A673 (cell line): ENCODE measurements at regions not wholly inside any gene's neighbourhood (a gene's known extent, or its start where the extent isn't known, plus 50 kb on each side); places are given as distances from the start of the nearest gene placed in this dataset.
A peak's percentile ranks its signal among the peaks of the same experiment; 100 is the strongest.

Experiments used
- BruUV-seq: library from RNA; stranded (reverse); fragments of 400-500 nt; replicated peaks from 2 replicates; lab custom pipeline; 2021; lab: Mats Ljungman, UMichigan
- CTCF ChIA-PET: fragments of 300-600 bp; sonication (Branson Sonifier 250); formaldehyde crosslinking; loops from one replicate; lab custom pipeline; 2022; ENCODE audit warnings: antibody characterized with exemption; lab: Charles Lee
- POLR2A ChIA-PET: fragments of 300-600 bp; sonication (Branson Sonifier 250); formaldehyde crosslinking; loops from one replicate; lab custom pipeline; 2022; ENCODE audit warnings: antibody characterized with exemption; ENCODE audit not compliant: low non-redundant PET; lab: Charles Lee
- DNase-seq: peaks from one replicate; pipeline ENCODE4 v3.0.0-alpha.2; 2015; ENCODE audit warnings: low spot score
- H3K27ac ChIP-seq: fragments of 200-600 bp; sonication (generic); 2 replicates; pipeline ENCODE4 v1.5.1; 2016; ENCODE audit warnings: mixed run types, low read depth, mild to moderate bottlenecking, mixed read lengths, antibody characterized with exemption, low read length; ENCODE audit not compliant: poor library complexity, severe bottlenecking
- H3K27me3 ChIP-seq: fragments of 200-600 bp; sonication (generic); replicated peaks from 2 replicates; pipeline ENCODE4 v1.6.1; 2017; ENCODE audit warnings: mixed run types, low read depth, mild to moderate bottlenecking, mixed read lengths, antibody characterized with exemption, low read length; ENCODE audit not compliant: insufficient read depth, poor library complexity
- H3K36me3 ChIP-seq: fragments of 200-600 bp; sonication (generic); 2 replicates; pipeline ENCODE4 v1.6.1; 2016; ENCODE audit warnings: mixed run types, mild to moderate bottlenecking, mixed read lengths, antibody characterized with exemption, low read length; ENCODE audit not compliant: insufficient read depth, poor library complexity, severe bottlenecking
- H3K4me1 ChIP-seq: fragments of 200-600 bp; sonication (generic); 2 replicates; pipeline ENCODE4 v1.6.1; 2017; ENCODE audit warnings: mixed run types, mild to moderate bottlenecking, mixed read lengths, antibody characterized with exemption, low read length; ENCODE audit not compliant: insufficient read depth, poor library complexity, severe bottlenecking
- H3K4me3 ChIP-seq: fragments of 200-600 bp; sonication (generic); 2 replicates; pipeline ENCODE4 v1.5.1; 2016; ENCODE audit warnings: low read depth, mixed run types, mild to moderate bottlenecking, mixed read lengths, low read length; ENCODE audit not compliant: poor library complexity, severe bottlenecking
- H3K9me3 ChIP-seq: fragments of 200-600 bp; sonication (generic); 2 replicates; pipeline ENCODE4 v1.6.1; 2016; ENCODE audit warnings: mixed run types, low read depth, mild to moderate bottlenecking, mixed read lengths, antibody characterized with exemption, low read length; ENCODE audit not compliant: poor library complexity, severe bottlenecking
- CTCF ChIP-seq: fragments of 300-800, 200-600 bp; sonication (generic); conservative IDR thresholded peaks from 2 replicates; pipeline ENCODE4 v1.5.1; 2017; ENCODE audit warnings: low read depth, mild to moderate bottlenecking, antibody characterized with exemption, low read length, moderate library complexity, mixed read lengths
- EZH2 ChIP-seq: fragments of 200-600 bp; sonication (generic); IDR thresholded peaks from 2 replicates; pipeline ENCODE4 v1.6.1; 2017; ENCODE audit warnings: borderline replicate concordance, low read depth, mild to moderate bottlenecking, mixed read lengths, antibody characterized with exemption, low read length; ENCODE audit not compliant: poor library complexity, severe bottlenecking
- intact Hi-C: fragments of 100-400 bp; cut with micrococcal nuclease; formaldehyde crosslinking; loops from one replicate; pipeline ENCODE4 v1.10.0; 2022; ENCODE audit not compliant: unreplicated experiment

- H3K27me3 ChIP-seq: no peaks in the 10 kb centered on the region
- BruUV-seq: no TSS peak
- intact Hi-C loops: no loop called here
- no peak overlapping the region for H3K4me3 ChIP-seq
- H3K4me1 ChIP-seq: peaks cover 15% of the 10 kb centered on the region
- no peaks in the 10 kb centered on the region for H3K9me3 ChIP-seq
- H3K36me3 ChIP-seq: no peaks in the 10 kb centered on the region
- CTCF ChIA-PET: no interaction called here
- POLR2A ChIA-PET: no interaction called here
- DNase-seq: no peak
- no peak overlapping the region for H3K27ac ChIP-seq
- no peak for TF ChIP-seq CTCF
These were observed 172.7 kb upstream of the ADAMTS9 start for GRCh38 chr3:64860536-64860870.

- TF ChIP-seq CTCF (no peak), EZH2 (no peak)
- DNase-seq: no peak
- no peak overlapping the region for H3K4me3 ChIP-seq
- no peak overlapping the region for H3K27ac ChIP-seq
- POLR2A ChIA-PET: no interaction called here
- H3K27me3 ChIP-seq: no peaks in the 10 kb centered on the region
- no peaks in the 10 kb centered on the region for H3K9me3 ChIP-seq
- no TSS peak for BruUV-seq
- H3K36me3 ChIP-seq: no peaks in the 10 kb centered on the region
- intact Hi-C loops: no loop called here
- CTCF ChIA-PET: no interaction called here
- H3K4me1 ChIP-seq: peaks cover 15% of the 10 kb centered on the region
These were observed 172.1 kb upstream of the ADAMTS9 start for GRCh38 chr3:64859625-64860535.

- Histone ChIP-seq H3K27me3 (no peaks in the 10 kb centered on the region), H3K27ac (no peak overlapping the region), H3K36me3 (no peaks in the 10 kb centered on the region), H3K4me3 (no peak overlapping the region), H3K4me1 (peaks cover 15% of the 10 kb centered on the region), H3K9me3 (no peaks in the 10 kb centered on the region)
- CTCF ChIA-PET: no interaction called here
- BruUV-seq: no TSS peak
- POLR2A ChIA-PET: no interaction called here
- intact Hi-C loops: no loop called here
- DNase-seq: peak; percentile 37
- no peak for TF ChIP-seq CTCF
- no peak for TF ChIP-seq EZH2
These were observed 169.2 kb upstream of the ADAMTS9 start for GRCh38 chr3:64856977-64857516.
